Smooth muscle cell (in vitro differentiated cells): ENCODE measurements at regions not wholly inside any gene's neighbourhood (a gene's known extent, or its start where the extent isn't known, plus 50 kb on each side); places are given as distances from the start of the nearest gene placed in this dataset.

ENCODE experiments used
- DNase-seq: peaks from one replicate; lab custom pipeline; 2025; ENCODE audit not compliant: unreplicated experiment; lab: John Stamatoyannopoulos, UW
- H2AFZ ChIP-seq: fragments of 200-600 bp; sonication (generic); 2 replicates; pipeline ENCODE4 v1.6.0; 2016; ENCODE audit warnings: antibody characterized with exemption, low read depth, mild to moderate bottlenecking
- H3F3A ChIP-seq: fragments of 200-600 bp; sonication (generic); 2 replicates; pipeline ENCODE4 v1.6.0; 2017; ENCODE audit warnings: antibody characterized with exemption, low read depth
- H3K27ac ChIP-seq: fragments of 200-600 bp; sonication (generic); 2 replicates; pipeline ENCODE4 v1.5.1; 2016; ENCODE audit warnings: low read depth, mild to moderate bottlenecking
- H3K27me3 ChIP-seq: fragments of 200-600 bp; sonication (generic); 2 replicates; pipeline ENCODE4 v1.6.1; 2016; ENCODE audit warnings: low read depth, mild to moderate bottlenecking
- H3K36me3 ChIP-seq: fragments of 200-600 bp; sonication (generic); 2 replicates; pipeline ENCODE4 v1.5.1; 2016; ENCODE audit warnings: low read depth
- H3K4me1 ChIP-seq: fragments of 200-600 bp; sonication (generic); 2 replicates; pipeline ENCODE4 v1.5.1; 2016; ENCODE audit warnings: low read depth
- H3K4me2 ChIP-seq: fragments of 200-600 bp; sonication (generic); 2 replicates; pipeline ENCODE4 v1.6.0; 2016; ENCODE audit warnings: mild to moderate bottlenecking
- H3K4me3 ChIP-seq: fragments of 200-600 bp; sonication (generic); 2 replicates; pipeline ENCODE4 v1.5.1; 2016; ENCODE audit warnings: mild to moderate bottlenecking
- H3K79me2 ChIP-seq: fragments of 200-600 bp; sonication (generic); 2 replicates; pipeline ENCODE4 v1.6.0; 2016; ENCODE audit warnings: low read depth, mild to moderate bottlenecking
- H3K9ac ChIP-seq: fragments of 200-600 bp; sonication (generic); 2 replicates; pipeline ENCODE4 v1.6.0; 2016; ENCODE audit warnings: low read depth
- H3K9me3 ChIP-seq: fragments of 200-600 bp; sonication (generic); replicated peaks from 2 replicates; pipeline ENCODE4 v1.5.1; 2016; ENCODE audit warnings: low read depth
- H4K20me1 ChIP-seq: fragments of 200-600 bp; sonication (generic); 2 replicates; pipeline ENCODE4 v1.6.0; 2016; ENCODE audit warnings: low read depth
- CTCF ChIP-seq: fragments of 200-600 bp; sonication (generic); IDR thresholded peaks from 2 replicates; pipeline ENCODE4 v1.5.1; 2017; ENCODE audit warnings: borderline replicate concordance, mild to moderate bottlenecking, antibody characterized with exemption; ENCODE audit not compliant: insufficient read depth, poor library complexity, severe bottlenecking
- WGBS: methylation state at CpG from one replicate; pipeline ENCODE4 v1.1.7; 2016; ENCODE audit warnings: low lambda C conversion rate; 5-methylcytosine and 5-hydroxymethylcytosine counted together

GRCh38 chr11:19512618-19513017 is 200.0 kb upstream of the NAV2 start:
- H3K79me2 ChIP-seq = no peaks in the 10 kb centered on the region
- no peaks in the 10 kb centered on the region for H4K20me1 ChIP-seq
- WGBS = 88% methylated on average over 4 of the region's 4 CpGs
- no peaks in the 10 kb centered on the region for H3K36me3 ChIP-seq
- no peak overlapping the region for H2AFZ ChIP-seq
- H3F3A ChIP-seq = no peaks in the 10 kb centered on the region
- DNase-seq = no peak
- no peak overlapping the region for H3K27ac ChIP-seq
- no peaks in the 10 kb centered on the region for H3K9me3 ChIP-seq
- H3K4me1 ChIP-seq = no peaks in the 10 kb centered on the region
- no peak overlapping the region for H3K4me3 ChIP-seq
- H3K9ac ChIP-seq = no peak overlapping the region
- no peak overlapping the region for H3K4me2 ChIP-seq
- TF ChIP-seq CTCF = no peak
- peaks cover 35% of the 10 kb centered on the region for H3K27me3 ChIP-seq

- TF ChIP-seq CTCF = no peak
- Histone ChIP-seq H3K4me1 (no peaks in the 10 kb centered on the region), H3K9ac (no peak overlapping the region), H3K27ac (no peak overlapping the region), H3F3A (no peaks in the 10 kb centered on the region), H4K20me1 (no peaks in the 10 kb centered on the region), H3K9me3 (no peaks in the 10 kb centered on the region), H3K4me2 (no peak overlapping the region), H3K36me3 (no peaks in the 10 kb centered on the region), H2AFZ (no peak overlapping the region), H3K4me3 (no peak overlapping the region), H3K27me3 (peaks cover 26% of the 10 kb centered on the region), H3K79me2 (no peaks in the 10 kb centered on the region)
- DNase-seq = no peak
- WGBS = 73% methylated on average over 9 of the region's 9 CpGs
Measured at GRCh38 chr11:19511413-19512183, 201.0 kb upstream of the NAV2 start.

GRCh38 chr11:19511066-19511412 is 201.6 kb upstream of the NAV2 start:
- 100% methylated on average over 1 of the region's 1 CpG for WGBS
- Histone ChIP-seq H3K27ac (no peak overlapping the region), H3K36me3 (no peaks in the 10 kb centered on the region), H3K4me3 (no peak overlapping the region), H3F3A (no peaks in the 10 kb centered on the region), H3K9ac (no peak overlapping the region), H3K4me2 (no peak overlapping the region), H3K79me2 (no peaks in the 10 kb centered on the region), H3K9me3 (no peaks in the 10 kb centered on the region), H3K4me1 (no peaks in the 10 kb centered on the region), H4K20me1 (no peaks in the 10 kb centered on the region), H2AFZ (no peak overlapping the region), H3K27me3 (peaks cover 21% of the 10 kb centered on the region)
- no peak for TF ChIP-seq CTCF
- no peak for DNase-seq

GRCh38 chr11:19510468-19510867 is 202.2 kb upstream of the NAV2 start:
- H3K36me3 ChIP-seq = no peaks in the 10 kb centered on the region
- no peaks in the 10 kb centered on the region for H3K9me3 ChIP-seq
- no peak for TF ChIP-seq CTCF
- H3F3A ChIP-seq = no peaks in the 10 kb centered on the region
- 89% methylated on average over 8 of the region's 8 CpGs for WGBS
- no peaks in the 10 kb centered on the region for H4K20me1 ChIP-seq
- no peaks in the 10 kb centered on the region for H3K4me1 ChIP-seq
- no peak overlapping the region for H3K4me2 ChIP-seq
- H3K27ac ChIP-seq = no peak overlapping the region
- no peak overlapping the region for H3K9ac ChIP-seq
- H3K27me3 ChIP-seq = peaks cover 15% of the 10 kb centered on the region
- H2AFZ ChIP-seq = no peak overlapping the region
- no peak for DNase-seq
- H3K4me3 ChIP-seq = no peak overlapping the region
- no peaks in the 10 kb centered on the region for H3K79me2 ChIP-seq
